WTC11 (cell line): ENCODE measurements at regions not wholly inside any gene's neighbourhood (a gene's known extent, or its start where the extent isn't known, plus 50 kb on each side); places are given as distances from the start of the nearest gene placed in this dataset.

Experiments used
- MLX ChIP-seq: sonication (generic); formaldehyde crosslinking; IDR thresholded peaks from 2 replicates; pipeline ENCODE4 v1.8.1; 2023; ENCODE audit warnings: mild to moderate bottlenecking, missing genetic modification reagents, moderate library complexity
- MYBL2 ChIP-seq: sonication (generic); formaldehyde crosslinking; IDR thresholded peaks from 2 replicates; pipeline ENCODE4 v1.8.1; 2023; ENCODE audit warnings: mild to moderate bottlenecking, moderate library complexity, missing genetic modification reagents
- NFE2L1 ChIP-seq: sonication (generic); formaldehyde crosslinking; IDR thresholded peaks from 2 replicates; pipeline ENCODE4 v1.8.1; 2023; ENCODE audit warnings: missing genetic modification reagents
- TF ChIP-seq, protein P1 (sequence below): fragments of 200-600 bp; IDR thresholded peaks from 2 replicates; pipeline ENCODE4 v1.8.0; 2022; ENCODE audit warnings: antibody characterized with exemption
- TF ChIP-seq, protein P2 (sequence below): fragments of 250-450 bp; sonication (Bioruptor Pico); IDR thresholded peaks from 2 replicates; pipeline ENCODE4 v1.9.0; 2021; ENCODE audit warnings: mild to moderate bottlenecking

- TF ChIP-seq MLX (CRISPR knock-in tag) (no peak), MYBL2 (CRISPR knock-in tag) (no peak), NFE2L1 (no peak)
- TF ChIP-seq, protein P1, sequence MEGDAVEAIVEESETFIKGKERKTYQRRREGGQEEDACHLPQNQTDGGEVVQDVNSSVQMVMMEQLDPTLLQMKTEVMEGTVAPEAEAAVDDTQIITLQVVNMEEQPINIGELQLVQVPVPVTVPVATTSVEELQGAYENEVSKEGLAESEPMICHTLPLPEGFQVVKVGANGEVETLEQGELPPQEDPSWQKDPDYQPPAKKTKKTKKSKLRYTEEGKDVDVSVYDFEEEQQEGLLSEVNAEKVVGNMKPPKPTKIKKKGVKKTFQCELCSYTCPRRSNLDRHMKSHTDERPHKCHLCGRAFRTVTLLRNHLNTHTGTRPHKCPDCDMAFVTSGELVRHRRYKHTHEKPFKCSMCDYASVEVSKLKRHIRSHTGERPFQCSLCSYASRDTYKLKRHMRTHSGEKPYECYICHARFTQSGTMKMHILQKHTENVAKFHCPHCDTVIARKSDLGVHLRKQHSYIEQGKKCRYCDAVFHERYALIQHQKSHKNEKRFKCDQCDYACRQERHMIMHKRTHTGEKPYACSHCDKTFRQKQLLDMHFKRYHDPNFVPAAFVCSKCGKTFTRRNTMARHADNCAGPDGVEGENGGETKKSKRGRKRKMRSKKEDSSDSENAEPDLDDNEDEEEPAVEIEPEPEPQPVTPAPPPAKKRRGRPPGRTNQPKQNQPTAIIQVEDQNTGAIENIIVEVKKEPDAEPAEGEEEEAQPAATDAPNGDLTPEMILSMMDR = no peak
- TF ChIP-seq, protein P2, sequence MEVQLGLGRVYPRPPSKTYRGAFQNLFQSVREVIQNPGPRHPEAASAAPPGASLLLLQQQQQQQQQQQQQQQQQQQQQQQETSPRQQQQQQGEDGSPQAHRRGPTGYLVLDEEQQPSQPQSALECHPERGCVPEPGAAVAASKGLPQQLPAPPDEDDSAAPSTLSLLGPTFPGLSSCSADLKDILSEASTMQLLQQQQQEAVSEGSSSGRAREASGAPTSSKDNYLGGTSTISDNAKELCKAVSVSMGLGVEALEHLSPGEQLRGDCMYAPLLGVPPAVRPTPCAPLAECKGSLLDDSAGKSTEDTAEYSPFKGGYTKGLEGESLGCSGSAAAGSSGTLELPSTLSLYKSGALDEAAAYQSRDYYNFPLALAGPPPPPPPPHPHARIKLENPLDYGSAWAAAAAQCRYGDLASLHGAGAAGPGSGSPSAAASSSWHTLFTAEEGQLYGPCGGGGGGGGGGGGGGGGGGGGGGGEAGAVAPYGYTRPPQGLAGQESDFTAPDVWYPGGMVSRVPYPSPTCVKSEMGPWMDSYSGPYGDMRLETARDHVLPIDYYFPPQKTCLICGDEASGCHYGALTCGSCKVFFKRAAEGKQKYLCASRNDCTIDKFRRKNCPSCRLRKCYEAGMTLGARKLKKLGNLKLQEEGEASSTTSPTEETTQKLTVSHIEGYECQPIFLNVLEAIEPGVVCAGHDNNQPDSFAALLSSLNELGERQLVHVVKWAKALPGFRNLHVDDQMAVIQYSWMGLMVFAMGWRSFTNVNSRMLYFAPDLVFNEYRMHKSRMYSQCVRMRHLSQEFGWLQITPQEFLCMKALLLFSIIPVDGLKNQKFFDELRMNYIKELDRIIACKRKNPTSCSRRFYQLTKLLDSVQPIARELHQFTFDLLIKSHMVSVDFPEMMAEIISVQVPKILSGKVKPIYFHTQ = no peak
Observed at GRCh38 chr1:164902491-164902890, 343.5 kb downstream of the PBX1 start.
